Activated B cell treated with CpG ODN at 0.5 μM for 24 hours (primary cell): ENCODE measurements at regions not wholly inside any gene's neighbourhood (a gene's known extent, or its start where the extent isn't known, plus 50 kb on each side); places are given as distances from the start of the nearest gene placed in this dataset.

Source experiments
- ATAC-seq: fragments of 200-7000 bp; cut with Tn5 transposase; one replicate; pipeline ENCODE4 v1.10.0; 2021; ENCODE audit warnings: low read depth, mild to moderate bottlenecking, moderate library complexity
- CTCF ChIA-PET: fragments of 350-600 bp; sonication (Branson Sonifier 250); formaldehyde crosslinking; loops from one replicate; lab custom pipeline; 2021; ENCODE audit warnings: antibody characterized with exemption; lab: Charles Lee
- POLR2A ChIA-PET: fragments of 350-600 bp; sonication (Branson Sonifier 250); formaldehyde crosslinking; loops from one replicate; lab custom pipeline; 2021; ENCODE audit warnings: antibody characterized with exemption; lab: Charles Lee
- DNase-seq: peaks from one replicate; pipeline ENCODE4 v3.0.0; 2022
- H3K27ac Mint-ChIP-seq: one replicate; pipeline ENCODE4 v1.8.0; 2020; ENCODE audit warnings: mixed read lengths
- H3K27me3 Mint-ChIP-seq: one replicate; pipeline ENCODE4 v1.8.0; 2021; ENCODE audit warnings: mixed read lengths
- H3K36me3 Mint-ChIP-seq: one replicate; pipeline ENCODE4 v1.8.0; 2021; ENCODE audit warnings: low read depth, mixed read lengths
- H3K4me1 Mint-ChIP-seq: one replicate; pipeline ENCODE4 v1.8.0; 2021; ENCODE audit warnings: mixed read lengths
- H3K4me3 Mint-ChIP-seq: one replicate; pipeline ENCODE4 v1.8.0; 2020; ENCODE audit warnings: mild to moderate bottlenecking, mixed read lengths
- H3K9me3 Mint-ChIP-seq: one replicate; pipeline ENCODE4 v1.8.0; 2020; ENCODE audit warnings: mixed read lengths
- CTCF ChIP-seq: fragments of 200-600 bp; IDR thresholded peaks from one replicate; pipeline ENCODE4 v1.8.0; 2022; ENCODE audit warnings: antibody characterized with exemption, mild to moderate bottlenecking
- intact Hi-C: fragments of 100-400 bp; cut with micrococcal nuclease; formaldehyde crosslinking; loops from one replicate; pipeline ENCODE4 v1.15.1; 2024

- no peaks in the 10 kb centered on the region for H3K36me3 Mint-ChIP-seq
- ATAC-seq, result no peak
- no peak for DNase-seq
- ChIA-PET CTCF (no interaction called here), POLR2A (no interaction called here)
- no peaks in the 10 kb centered on the region for H3K4me1 Mint-ChIP-seq
- no peak overlapping the region for H3K4me3 Mint-ChIP-seq
- no peaks in the 10 kb centered on the region for H3K9me3 Mint-ChIP-seq
- no peaks in the 10 kb centered on the region for H3K27me3 Mint-ChIP-seq
- no peak for TF ChIP-seq CTCF
- intact Hi-C loops, result no loop called here
- no peak overlapping the region for H3K27ac Mint-ChIP-seq
These were observed 281.5 kb upstream of the LYZL1 start for GRCh38 chr10:29007370-29007747.

- ChIA-PET CTCF (no interaction called here), POLR2A (no interaction called here)
- ATAC-seq (no peak), DNase-seq (no peak)
- Mint-ChIP-seq H3K36me3 (no peaks in the 10 kb centered on the region), H3K4me1 (no peaks in the 10 kb centered on the region), H3K27me3 (no peaks in the 10 kb centered on the region), H3K9me3 (no peaks in the 10 kb centered on the region), H3K4me3 (no peak overlapping the region), H3K27ac (no peak overlapping the region)
- intact Hi-C loops, result no loop called here
- no peak for TF ChIP-seq CTCF
These were observed 280.9 kb upstream of the LYZL1 start for GRCh38 chr10:29007748-29008610.

- POLR2A ChIA-PET, result no interaction called here
- H3K27me3 Mint-ChIP-seq, result no peaks in the 10 kb centered on the region
- ATAC-seq, result no peak
- no peaks in the 10 kb centered on the region for H3K36me3 Mint-ChIP-seq
- TF ChIP-seq CTCF, result no peak
- H3K4me3 Mint-ChIP-seq, result no peak overlapping the region
- no peak overlapping the region for H3K27ac Mint-ChIP-seq
- no peaks in the 10 kb centered on the region for H3K9me3 Mint-ChIP-seq
- intact Hi-C loops, result no loop called here
- CTCF ChIA-PET, result no interaction called here
- H3K4me1 Mint-ChIP-seq, result no peaks in the 10 kb centered on the region
- no peak for DNase-seq
These were observed 279.4 kb upstream of the LYZL1 start for GRCh38 chr10:29009464-29009863.

- Mint-ChIP-seq H3K27ac (no peak overlapping the region), H3K4me1 (no peaks in the 10 kb centered on the region), H3K27me3 (no peaks in the 10 kb centered on the region), H3K9me3 (no peaks in the 10 kb centered on the region), H3K36me3 (no peaks in the 10 kb centered on the region), H3K4me3 (no peak overlapping the region)
- intact Hi-C loops, result no loop called here
- CTCF ChIA-PET, result no interaction called here
- TF ChIP-seq CTCF, result no peak
- ATAC-seq, result no peak
- no peak for DNase-seq
- POLR2A ChIA-PET, result no interaction called here
These were observed 277.4 kb upstream of the LYZL1 start for GRCh38 chr10:29011516-29011915.

GRCh38 chr10:29012926-29013554, 275.8 kb upstream of the LYZL1 start:
- TF ChIP-seq CTCF, result no peak
- ChIA-PET POLR2A (no interaction called here), CTCF (no interaction called here)
- intact Hi-C loops, result no loop called here
- H3K4me1 Mint-ChIP-seq, result no peaks in the 10 kb centered on the region
- H3K27ac Mint-ChIP-seq, result no peak overlapping the region
- DNase-seq (no peak), ATAC-seq (no peak)
- H3K36me3 Mint-ChIP-seq, result no peaks in the 10 kb centered on the region
- no peaks in the 10 kb centered on the region for H3K27me3 Mint-ChIP-seq
- H3K4me3 Mint-ChIP-seq, result no peak overlapping the region
- H3K9me3 Mint-ChIP-seq, result no peaks in the 10 kb centered on the region
